HepG2 (cell line): ENCODE measurements at regions not wholly inside any gene's neighbourhood (a gene's known extent, or its start where the extent isn't known, plus 50 kb on each side); places are given as distances from the start of the nearest gene placed in this dataset.

ENCODE experiments used
- CBX2 ChIP-seq, 2 experiments: fragments of 200-600 bp in 1 of 2; sonication (generic); formaldehyde crosslinking in 1 of 2; IDR thresholded peaks; 2 replicates each; pipeline versions ENCODE4 v1.7.0 to v1.8.1; 2018 to 2022; ENCODE audit warnings: low read depth in 2 of 2, low read length in 1 of 2, mild to moderate bottlenecking in 1 of 2, missing genetic modification reagents in 1 of 2
- NFKB2 ChIP-seq: sonication (generic); formaldehyde crosslinking; IDR thresholded peaks from 2 replicates; pipeline ENCODE4 v1.4.0; 2020; ENCODE audit warnings: missing genetic modification reagents, borderline replicate concordance
- NFKBIZ ChIP-seq: IDR thresholded peaks from 2 replicates; pipeline ENCODE4 v1.6.1; 2018; ENCODE audit warnings: missing genetic modification reagents, missing compliant biosample characterization
- NFRKB ChIP-seq: fragments of 450-650 bp; IDR thresholded peaks from 2 replicates; pipeline ENCODE4 v1.6.1; 2017
- RAD21 ChIP-seq: fragments of 450-650 bp; formaldehyde crosslinking; IDR thresholded peaks from 2 replicates; pipeline ENCODE4 v1.5.0; 2020; ENCODE audit warnings: mild to moderate bottlenecking
- ZNF121 ChIP-seq: sonication (generic); formaldehyde crosslinking; IDR thresholded peaks from 2 replicates; pipeline ENCODE4 v1.5.0; 2020; ENCODE audit warnings: mild to moderate bottlenecking, missing genetic modification reagents
- TF ChIP-seq, protein P1 (sequence below): sonication (generic); formaldehyde crosslinking; conservative IDR thresholded peaks from 2 replicates; pipeline ENCODE4 v1.8.0; 2022; ENCODE audit warnings: mild to moderate bottlenecking, moderate library complexity, missing genetic modification reagents
- TF ChIP-seq, protein P2 (sequence below): sonication (generic); formaldehyde crosslinking; IDR thresholded peaks from 2 replicates; pipeline ENCODE4 v1.5.0; 2020; ENCODE audit warnings: missing genetic modification reagents

GRCh38 chr2:100677611-100678185 lies 114.9 kb downstream of the PDCL3 start:
- TF ChIP-seq, protein P1, sequence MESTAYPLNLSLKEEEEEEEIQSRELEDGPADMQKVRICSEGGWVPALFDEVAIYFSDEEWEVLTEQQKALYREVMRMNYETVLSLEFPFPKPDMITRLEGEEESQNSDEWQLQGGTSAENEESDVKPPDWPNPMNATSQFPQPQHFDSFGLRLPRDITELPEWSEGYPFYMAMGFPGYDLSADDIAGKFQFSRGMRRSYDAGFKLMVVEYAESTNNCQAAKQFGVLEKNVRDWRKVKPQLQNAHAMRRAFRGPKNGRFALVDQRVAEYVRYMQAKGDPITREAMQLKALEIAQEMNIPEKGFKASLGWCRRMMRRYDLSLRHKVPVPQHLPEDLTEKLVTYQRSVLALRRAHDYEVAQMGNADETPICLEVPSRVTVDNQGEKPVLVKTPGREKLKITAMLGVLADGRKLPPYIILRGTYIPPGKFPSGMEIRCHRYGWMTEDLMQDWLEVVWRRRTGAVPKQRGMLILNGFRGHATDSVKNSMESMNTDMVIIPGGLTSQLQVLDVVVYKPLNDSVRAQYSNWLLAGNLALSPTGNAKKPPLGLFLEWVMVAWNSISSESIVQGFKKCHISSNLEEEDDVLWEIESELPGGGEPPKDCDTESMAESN, result no peak
- TF ChIP-seq RAD21 (CRISPR knock-in tag) (no peak), ZNF121 (CRISPR knock-in tag) (no peak), CBX2 (IDR thresholded peaks at IDR 0.05; ENCODE audit: low read depth, low read length) (no peak), CBX2 (CRISPR knock-in tag; IDR thresholded peaks at IDR 0.05; ENCODE audit: low read depth) (no peak), NFKB2 (no peak), NFKBIZ (CRISPR knock-in tag) (no peak), NFRKB (no peak)
- TF ChIP-seq, protein P2, sequence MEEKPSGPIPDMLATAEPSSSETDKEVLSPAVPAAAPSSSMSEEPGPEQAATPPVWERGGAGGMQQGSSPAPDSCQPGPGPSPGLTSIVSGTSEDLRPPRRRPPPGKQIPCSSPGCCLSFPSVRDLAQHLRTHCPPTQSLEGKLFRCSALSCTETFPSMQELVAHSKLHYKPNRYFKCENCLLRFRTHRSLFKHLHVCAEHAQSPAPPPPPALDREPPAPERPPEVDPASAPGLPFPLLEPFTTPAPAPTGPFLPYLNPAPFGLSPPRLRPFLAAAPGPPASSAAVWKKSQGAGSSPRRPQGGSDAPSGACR (CRISPR knock-in tag), result no peak
